GM12878 (cell line): ENCODE measurements at regions not wholly inside any gene's neighbourhood (a gene's known extent, or its start where the extent isn't known, plus 50 kb on each side); places are given as distances from the start of the nearest gene placed in this dataset.

Experiments used
- ATAC-seq: fragments of 200-7000 bp; cut with Tn5 transposase; 3 replicates; pipeline ENCODE4 v1.9.1; 2020; ENCODE audit warnings: mild to moderate bottlenecking, moderate library complexity
- BruUV-seq: library from RNA; stranded (reverse); fragments of 400-500 nt; replicated peaks from 2 replicates; lab custom pipeline; 2021; lab: Mats Ljungman, UMichigan
- CTCF ChIA-PET: fragments of 300-600 bp; sonication (Branson Sonifier 250); formaldehyde crosslinking; extraction: SDS; loops from one replicate; lab custom pipeline; 2021; ENCODE audit warnings: inconsistent platforms; lab: Yijun Ruan, JAX
- POLR2A ChIA-PET: fragments of 350-600 bp; formaldehyde crosslinking; extraction: SDS; loops from one replicate; lab custom pipeline; 2021; ENCODE audit warnings: inconsistent platforms; lab: Charles Lee
- RAD21 ChIA-PET: fragments of 300-600 bp; sonication (Branson Sonifier 250); formaldehyde crosslinking; loops from one replicate; lab custom pipeline; 2023; ENCODE audit warnings: antibody characterized with exemption; ENCODE audit not compliant: unreplicated experiment; lab: Charles Lee
- SMC1A ChIA-PET: fragments of 300-600 bp; sonication (Branson Sonifier 250); formaldehyde crosslinking; loops from one replicate; lab custom pipeline; 2023; ENCODE audit not compliant: unreplicated experiment, uncharacterized antibody; lab: Charles Lee
- DNase-seq: peaks from one replicate; pipeline ENCODE4 v3.0.0-alpha.2; 2011; ENCODE audit warnings: low read depth, low spot score
- FAIRE-seq: peaks from 3 replicates; lab custom pipeline; 2011; peaks lifted over from hg19 to GRCh38; lab: Jason Lieb, UNC
- H2AFZ ChIP-seq: 2 replicates; pipeline ENCODE4 v1.6.0; 2011; ENCODE audit warnings: low read depth, low read length, control low read depth; ENCODE audit not compliant: control insufficient read depth
- H3K27ac ChIP-seq: 2 replicates; pipeline ENCODE4 v1.5.1; 2011; ENCODE audit warnings: control low read depth; ENCODE audit not compliant: control insufficient read depth, insufficient read depth
- H3K27me3 ChIP-seq, 2 experiments: replicated peaks in 1 of 2; 2 replicates each; pipeline versions ENCODE4 v1.6.0 to v1.6.1; 2011; ENCODE audit warnings: low read length in 1 of 2; ENCODE audit not compliant: control insufficient read depth in 2 of 2, insufficient read depth in 2 of 2
- H3K36me3 ChIP-seq, 2 experiments: 2 replicates each; pipeline ENCODE4 v1.5.1; 2011; ENCODE audit warnings: low read length in 1 of 2; ENCODE audit not compliant: control insufficient read depth in 2 of 2, insufficient read depth in 2 of 2
- H3K4me1 ChIP-seq: 2 replicates; pipeline ENCODE4 v1.6.1; 2011; ENCODE audit warnings: mild to moderate bottlenecking, low read length, moderate library complexity, mixed read lengths; ENCODE audit not compliant: control insufficient read depth, insufficient read depth
- H3K4me2 ChIP-seq: 2 replicates; pipeline ENCODE4 v1.6.0; 2011; ENCODE audit warnings: control low read depth; ENCODE audit not compliant: control insufficient read depth, insufficient read depth
- H3K4me3 ChIP-seq: fragments of 200-600 bp; sonication (generic); 2 replicates; pipeline ENCODE4 v1.5.1; 2016
- H3K79me2 ChIP-seq: 2 replicates; pipeline ENCODE4 v1.6.0; 2011; ENCODE audit warnings: low read length; ENCODE audit not compliant: control insufficient read depth, insufficient read depth
- H3K9ac ChIP-seq: 2 replicates; pipeline ENCODE4 v1.8.0; 2011; ENCODE audit warnings: low read length, control low read depth, mixed read lengths; ENCODE audit not compliant: control insufficient read depth, insufficient read depth
- H3K9me3 ChIP-seq: replicated peaks from 3 replicates; pipeline ENCODE4 v1.5.1; 2011; ENCODE audit warnings: mild to moderate bottlenecking, low read length; ENCODE audit not compliant: control insufficient read depth, insufficient read depth
- H4K20me1 ChIP-seq: 2 replicates; pipeline ENCODE4 v1.6.0; 2011; ENCODE audit not compliant: control insufficient read depth, insufficient read depth
- DPF2 ChIP-seq: fragments of 450-650 bp; IDR thresholded peaks from 2 replicates; pipeline ENCODE4 v1.6.1; 2017; ENCODE audit warnings: mild to moderate bottlenecking
- GATAD2B ChIP-seq: fragments of 450-650 bp; conservative IDR thresholded peaks from 2 replicates; pipeline ENCODE4 v1.6.1; 2017; ENCODE audit warnings: low read depth, mild to moderate bottlenecking, moderate library complexity
- MXI1 ChIP-seq: fragments of 150-350 bp; IDR thresholded peaks from 2 replicates; pipeline ENCODE4 v1.6.1; 2011; ENCODE audit warnings: low read depth, mild to moderate bottlenecking, inconsistent platforms, low read length, improper control_type of control experiment
- MYC ChIP-seq: IDR thresholded peaks from 2 replicates; pipeline ENCODE4 v1.6.1; 2011; ENCODE audit warnings: mild to moderate bottlenecking, low read length, moderate library complexity, inconsistent platforms; ENCODE audit not compliant: insufficient read depth, insufficient replicate concordance, insufficient read length, severe bottlenecking
- NR2C1 ChIP-seq: fragments of 450-650 bp; IDR thresholded peaks from 2 replicates; pipeline ENCODE4 v1.6.1; 2017; ENCODE audit warnings: antibody characterized with exemption, mild to moderate bottlenecking, moderate library complexity
- RB1 ChIP-seq: fragments of 450-650 bp; formaldehyde crosslinking; IDR thresholded peaks from 2 replicates; pipeline ENCODE4 v1.6.1; 2017; ENCODE audit warnings: mild to moderate bottlenecking, borderline replicate concordance
- STAT1 ChIP-seq: fragments of 450-650 bp; conservative IDR thresholded peaks from 2 replicates; pipeline ENCODE4 v1.6.1; 2014; ENCODE audit warnings: antibody characterized with exemption, mild to moderate bottlenecking
- WGBS: methylation state at CpG from one replicate; pipeline ENCODE4 v1.1.6; 2016; ENCODE audit warnings: low lambda C conversion rate; ENCODE audit not compliant: insufficient replicate concordance, insufficient coverage; ENCODE audit errors: missing lambda C conversion rate; 5-methylcytosine and 5-hydroxymethylcytosine counted together
- in situ Hi-C: fragments of 300-500 bp; cut with MboI; formaldehyde crosslinking; loops from 9 replicates; pipeline ENCODE4 v1.14.3; 2018; ENCODE audit warnings: mixed read lengths
- intact Hi-C: fragments of 100-400 bp; cut with micrococcal nuclease; formaldehyde crosslinking; loops from one replicate; pipeline ENCODE4 v1.14.2; 2022; ENCODE audit not compliant: unreplicated experiment
- TF ChIP-seq, protein P1 (sequence below): fragments of 450-650 bp; IDR thresholded peaks from 2 replicates; pipeline ENCODE4 v1.6.1; 2017; ENCODE audit warnings: mild to moderate bottlenecking
- TF ChIP-seq, protein P2 (sequence below): fragments of 450-650 bp; formaldehyde crosslinking; IDR thresholded peaks from 2 replicates; pipeline ENCODE4 v1.5.0; 2022; ENCODE audit warnings: mild to moderate bottlenecking, missing genetic modification characterization

DNA sequence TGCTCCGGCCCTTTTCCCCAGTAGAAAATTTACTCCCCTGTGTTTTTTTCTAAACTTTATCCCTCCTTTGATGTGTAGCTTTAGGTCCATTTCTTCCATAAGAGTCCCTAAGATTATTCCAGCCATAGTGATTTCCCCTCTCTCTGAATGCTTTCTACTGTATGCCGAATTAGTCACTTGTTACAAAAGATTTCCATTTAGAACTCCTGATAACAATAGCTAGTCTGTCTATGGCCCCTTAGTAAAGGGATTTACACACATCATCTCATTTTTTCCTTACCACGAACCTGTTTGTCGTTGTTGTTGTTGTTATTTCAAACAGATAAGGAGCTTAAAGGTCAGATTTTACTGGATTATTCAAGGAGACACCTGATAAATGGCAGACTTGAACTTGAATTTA is 256.1 kb downstream of the PAX3 start:
- intact Hi-C loops (no loop called here), in situ Hi-C loops (no loop called here)
- no peak for ATAC-seq
- no peaks in the 10 kb centered on the region for H3K79me2 ChIP-seq
- 26% methylated on average over 4 of the region's 4 CpGs for WGBS
- no peak overlapping the region for H3K9ac ChIP-seq
- no peak overlapping the region for H3K4me2 ChIP-seq
- H3K4me3 ChIP-seq, result no peak overlapping the region
- FAIRE-seq, result no peak
- no peaks in the 10 kb centered on the region for H3K36me3 ChIP-seq
- no peaks in the 10 kb centered on the region for H4K20me1 ChIP-seq
- SMC1A ChIA-PET, result no interaction called here
- TF ChIP-seq NR2C1, result no peak
- TF ChIP-seq GATAD2B, result no peak
- TF ChIP-seq STAT1, result no peak
- TF ChIP-seq, protein P1, sequence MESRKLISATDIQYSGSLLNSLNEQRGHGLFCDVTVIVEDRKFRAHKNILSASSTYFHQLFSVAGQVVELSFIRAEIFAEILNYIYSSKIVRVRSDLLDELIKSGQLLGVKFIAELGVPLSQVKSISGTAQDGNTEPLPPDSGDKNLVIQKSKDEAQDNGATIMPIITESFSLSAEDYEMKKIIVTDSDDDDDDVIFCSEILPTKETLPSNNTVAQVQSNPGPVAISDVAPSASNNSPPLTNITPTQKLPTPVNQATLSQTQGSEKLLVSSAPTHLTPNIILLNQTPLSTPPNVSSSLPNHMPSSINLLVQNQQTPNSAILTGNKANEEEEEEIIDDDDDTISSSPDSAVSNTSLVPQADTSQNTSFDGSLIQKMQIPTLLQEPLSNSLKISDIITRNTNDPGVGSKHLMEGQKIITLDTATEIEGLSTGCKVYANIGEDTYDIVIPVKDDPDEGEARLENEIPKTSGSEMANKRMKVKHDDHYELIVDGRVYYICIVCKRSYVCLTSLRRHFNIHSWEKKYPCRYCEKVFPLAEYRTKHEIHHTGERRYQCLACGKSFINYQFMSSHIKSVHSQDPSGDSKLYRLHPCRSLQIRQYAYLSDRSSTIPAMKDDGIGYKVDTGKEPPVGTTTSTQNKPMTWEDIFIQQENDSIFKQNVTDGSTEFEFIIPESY, result no peak
- TF ChIP-seq DPF2, result no peak
- no peak for TF ChIP-seq MYC
- TF ChIP-seq MXI1, result no peak
- TF ChIP-seq, protein P2, sequence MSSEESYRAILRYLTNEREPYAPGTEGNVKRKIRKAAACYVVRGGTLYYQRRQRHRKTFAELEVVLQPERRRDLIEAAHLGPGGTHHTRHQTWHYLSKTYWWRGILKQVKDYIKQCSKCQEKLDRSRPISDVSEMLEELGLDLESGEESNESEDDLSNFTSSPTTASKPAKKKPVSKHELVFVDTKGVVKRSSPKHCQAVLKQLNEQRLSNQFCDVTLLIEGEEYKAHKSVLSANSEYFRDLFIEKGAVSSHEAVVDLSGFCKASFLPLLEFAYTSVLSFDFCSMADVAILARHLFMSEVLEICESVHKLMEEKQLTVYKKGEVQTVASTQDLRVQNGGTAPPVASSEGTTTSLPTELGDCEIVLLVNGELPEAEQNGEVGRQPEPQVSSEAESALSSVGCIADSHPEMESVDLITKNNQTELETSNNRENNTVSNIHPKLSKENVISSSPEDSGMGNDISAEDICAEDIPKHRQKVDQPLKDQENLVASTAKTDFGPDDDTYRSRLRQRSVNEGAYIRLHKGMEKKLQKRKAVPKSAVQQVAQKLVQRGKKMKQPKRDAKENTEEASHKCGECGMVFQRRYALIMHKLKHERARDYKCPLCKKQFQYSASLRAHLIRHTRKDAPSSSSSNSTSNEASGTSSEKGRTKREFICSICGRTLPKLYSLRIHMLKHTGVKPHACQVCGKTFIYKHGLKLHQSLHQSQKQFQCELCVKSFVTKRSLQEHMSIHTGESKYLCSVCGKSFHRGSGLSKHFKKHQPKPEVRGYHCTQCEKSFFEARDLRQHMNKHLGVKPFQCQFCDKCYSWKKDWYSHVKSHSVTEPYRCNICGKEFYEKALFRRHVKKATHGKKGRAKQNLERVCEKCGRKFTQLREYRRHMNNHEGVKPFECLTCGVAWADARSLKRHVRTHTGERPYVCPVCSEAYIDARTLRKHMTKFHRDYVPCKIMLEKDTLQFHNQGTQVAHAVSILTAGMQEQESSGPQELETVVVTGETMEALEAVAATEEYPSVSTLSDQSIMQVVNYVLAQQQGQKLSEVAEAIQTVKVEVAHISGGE (CRISPR knock-in tag), result no peak
- TF ChIP-seq RB1, result no peak
- no peaks in the 10 kb centered on the region for H3K4me1 ChIP-seq
- no peak for DNase-seq
- no peak overlapping the region for H3K27ac ChIP-seq
- BruUV-seq, result no TSS peak
- RAD21 ChIA-PET, result no interaction called here
- CTCF ChIA-PET, result interaction anchor here (1.0 kb wide), 1 partner anchor 17 kb away, joined by 3 read pairs; no protein-coding TSS in a partner anchor
- H3K27me3 ChIP-seq, result no peaks in the 10 kb centered on the region; a peak in 2 of 4 replicates
- H3K9me3 ChIP-seq, result no peaks in the 10 kb centered on the region
- H2AFZ ChIP-seq, result no peak overlapping the region
- POLR2A ChIA-PET, result no interaction called here
